ENCODE measurements at regions not wholly inside any gene's neighbourhood (a gene's known extent, or its start where the extent isn't known, plus 50 kb on each side); places are given as distances from the start of the nearest gene placed in this dataset.

DNA sequence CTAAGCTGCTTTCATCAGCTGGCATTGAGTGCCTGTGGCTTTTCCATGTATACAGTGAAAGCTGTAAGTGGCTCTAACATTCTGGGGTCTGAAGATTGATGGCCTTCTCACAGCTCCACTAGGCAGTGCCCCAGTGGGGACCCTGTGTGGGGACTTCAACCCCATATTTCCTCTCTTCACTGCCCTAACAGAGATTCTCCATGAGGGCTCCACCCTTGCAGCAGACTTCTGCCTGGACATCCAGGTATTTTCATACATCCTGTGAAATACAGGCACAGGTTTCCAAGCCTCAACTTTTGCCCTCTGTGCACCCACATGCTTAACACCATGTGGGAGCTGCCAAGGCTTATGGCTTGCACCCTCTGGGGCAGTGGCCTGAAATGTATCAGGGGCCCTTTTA, 188.2 kb upstream of the SYT4 start:
- TF ChIP-seq, protein P1, sequence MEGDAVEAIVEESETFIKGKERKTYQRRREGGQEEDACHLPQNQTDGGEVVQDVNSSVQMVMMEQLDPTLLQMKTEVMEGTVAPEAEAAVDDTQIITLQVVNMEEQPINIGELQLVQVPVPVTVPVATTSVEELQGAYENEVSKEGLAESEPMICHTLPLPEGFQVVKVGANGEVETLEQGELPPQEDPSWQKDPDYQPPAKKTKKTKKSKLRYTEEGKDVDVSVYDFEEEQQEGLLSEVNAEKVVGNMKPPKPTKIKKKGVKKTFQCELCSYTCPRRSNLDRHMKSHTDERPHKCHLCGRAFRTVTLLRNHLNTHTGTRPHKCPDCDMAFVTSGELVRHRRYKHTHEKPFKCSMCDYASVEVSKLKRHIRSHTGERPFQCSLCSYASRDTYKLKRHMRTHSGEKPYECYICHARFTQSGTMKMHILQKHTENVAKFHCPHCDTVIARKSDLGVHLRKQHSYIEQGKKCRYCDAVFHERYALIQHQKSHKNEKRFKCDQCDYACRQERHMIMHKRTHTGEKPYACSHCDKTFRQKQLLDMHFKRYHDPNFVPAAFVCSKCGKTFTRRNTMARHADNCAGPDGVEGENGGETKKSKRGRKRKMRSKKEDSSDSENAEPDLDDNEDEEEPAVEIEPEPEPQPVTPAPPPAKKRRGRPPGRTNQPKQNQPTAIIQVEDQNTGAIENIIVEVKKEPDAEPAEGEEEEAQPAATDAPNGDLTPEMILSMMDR (IDR thresholded peaks at IDR 0.05) = no peak
- no peak for TF ChIP-seq ZFX (IDR thresholded peaks at IDR 0.05; ENCODE audit: borderline replicate concordance)
